Liver (tissue), 8 donors: ENCODE measurements at regions not wholly inside any gene's neighbourhood (a gene's known extent, or its start where the extent isn't known, plus 50 kb on each side); places are given as distances from the start of the nearest gene placed in this dataset.

ENCODE experiments used
- DNase-seq: peaks from one replicate; pipeline ENCODE4 v3.0.0-alpha.2; 2017; ENCODE audit warnings: low spot score
- H3K27ac ChIP-seq, 2 donors: one replicate each; pipeline ENCODE4 v1.7.0; 2013; ENCODE audit warnings: inconsistent platforms in 2 of 2, low read length in 2 of 2, control low read depth in 1 of 2, low read depth in 1 of 2, mild to moderate bottlenecking in 1 of 2
- H3K27me3 ChIP-seq, 4 donors: one replicate each; pipeline versions ENCODE4 v1.6.1 to v1.7.0; 2013; ENCODE audit warnings: low read length in 3 of 4, inconsistent platforms in 1 of 4, mild to moderate bottlenecking in 1 of 4, moderate library complexity in 1 of 4; ENCODE audit not compliant: control insufficient read depth in 4 of 4, insufficient read depth in 4 of 4
- H3K36me3 ChIP-seq, 4 donors: one replicate each; pipeline versions ENCODE4 v1.6.1 to v1.7.0; 2013; ENCODE audit warnings: low read length in 3 of 4, mild to moderate bottlenecking in 3 of 4, low read depth in 1 of 4, moderate library complexity in 1 of 4; ENCODE audit not compliant: control insufficient read depth in 4 of 4, insufficient read depth in 3 of 4
- H3K4me1 ChIP-seq, 4 donors: one replicate each; pipeline versions ENCODE4 v1.6.1 to v1.7.0; 2013; ENCODE audit warnings: low read length in 3 of 4, mild to moderate bottlenecking in 3 of 4, moderate library complexity in 1 of 4; ENCODE audit not compliant: control insufficient read depth in 4 of 4, insufficient read depth in 4 of 4
- H3K4me3 ChIP-seq, 3 donors: one replicate each; pipeline versions ENCODE4 v1.6.1 to v1.7.0; 2013; ENCODE audit warnings: low read length in 3 of 3, control low read depth in 1 of 3, low read depth in 1 of 3, mild to moderate bottlenecking in 1 of 3
- H3K9ac ChIP-seq, 2 donors: one replicate each; pipeline ENCODE4 v1.7.0; 2013; ENCODE audit warnings: low read length in 2 of 2, mild to moderate bottlenecking in 2 of 2, moderate library complexity in 2 of 2, control low read depth in 1 of 2, low read depth in 1 of 2
- H3K9me3 ChIP-seq, 4 donors: one replicate each; pipeline versions ENCODE4 v1.6.1 to v1.7.0; 2013; ENCODE audit warnings: low read length in 3 of 4; ENCODE audit not compliant: control insufficient read depth in 4 of 4
- EGR1 ChIP-seq, 2 donors: IDR thresholded peaks; 2 replicates each; pipeline ENCODE4 v1.6.1; 2016 to 2018; ENCODE audit warnings: antibody characterized with exemption in 2 of 2, low read depth in 2 of 2
- FOXA1 ChIP-seq: IDR thresholded peaks from 2 replicates; pipeline ENCODE4 v1.6.1; 2016; ENCODE audit warnings: antibody characterized with exemption
- FOXA2 ChIP-seq: IDR thresholded peaks from 2 replicates; pipeline ENCODE4 v1.6.1; 2016; ENCODE audit warnings: antibody characterized with exemption
- GABPA ChIP-seq, 2 donors: IDR thresholded peaks in 1 of 2; conservative IDR thresholded peaks in 1 of 2; 2 replicates each; pipeline ENCODE4 v1.6.1; 2016; ENCODE audit warnings: antibody characterized with exemption in 2 of 2, mild to moderate bottlenecking in 1 of 2, moderate library complexity in 1 of 2
- HNF4A ChIP-seq, 2 donors: conservative IDR thresholded peaks; 2 replicates each; pipeline ENCODE4 v1.6.1; 2016; ENCODE audit warnings: antibody characterized with exemption in 2 of 2, mild to moderate bottlenecking in 2 of 2
- HNF4G ChIP-seq: IDR thresholded peaks from 2 replicates; pipeline ENCODE4 v1.6.1; 2016; ENCODE audit warnings: antibody characterized with exemption
- JUND ChIP-seq, 2 donors: IDR thresholded peaks; 2 replicates each; pipeline ENCODE4 v1.6.1; 2016; ENCODE audit warnings: antibody characterized with exemption in 2 of 2
- NR2F2 ChIP-seq: IDR thresholded peaks from 2 replicates; pipeline ENCODE4 v1.6.1; 2016; ENCODE audit warnings: antibody characterized with exemption
- RAD21 ChIP-seq, 2 donors: IDR thresholded peaks; 2 replicates each; pipeline ENCODE4 v1.6.1; 2016; ENCODE audit warnings: antibody characterized with exemption in 2 of 2, mild to moderate bottlenecking in 2 of 2
- RXRA ChIP-seq, 2 donors: IDR thresholded peaks; 2 replicates each; pipeline ENCODE4 v1.6.1; 2017 to 2018; ENCODE audit warnings: antibody characterized with exemption in 2 of 2, mild to moderate bottlenecking in 1 of 2
- SP1 ChIP-seq: IDR thresholded peaks from 2 replicates; pipeline ENCODE4 v1.6.1; 2018; ENCODE audit warnings: antibody characterized with exemption, mild to moderate bottlenecking
- TAF1 ChIP-seq: conservative IDR thresholded peaks from 2 replicates; pipeline ENCODE4 v1.6.1; 2016; ENCODE audit warnings: antibody characterized with exemption, mild to moderate bottlenecking
- YY1 ChIP-seq: IDR thresholded peaks from 2 replicates; pipeline ENCODE4 v1.6.1; 2016; ENCODE audit warnings: antibody characterized with exemption, mild to moderate bottlenecking
- WGBS: extraction: QIAGEN DNeasy Blood & Tissue Kit; methylation state at CpG from one replicate; pipeline ENCODE4 v1.1.7; 2013; 5-methylcytosine and 5-hydroxymethylcytosine counted together
- TF ChIP-seq, protein P1 (sequence below): IDR thresholded peaks from 2 replicates; pipeline ENCODE4 v1.6.1; 2016; ENCODE audit warnings: antibody characterized with exemption, mild to moderate bottlenecking
- TF ChIP-seq, protein P2 (sequence below): IDR thresholded peaks from 2 replicates; pipeline ENCODE4 v1.6.1; 2016; ENCODE audit warnings: antibody characterized with exemption
- TF ChIP-seq, protein P3 (sequence below): fragments of 150-350 bp; IDR thresholded peaks from 2 replicates; pipeline ENCODE4 v1.5.1; 2017; ENCODE audit warnings: improper control_type of control experiment, low read depth, low read length; ENCODE audit not compliant: missing input control
- TF ChIP-seq, protein P4 (sequence below): IDR thresholded peaks from 2 replicates; pipeline ENCODE4 v1.6.1; 2016; ENCODE audit warnings: antibody characterized with exemption
- TF ChIP-seq, protein P5 (sequence below): IDR thresholded peaks from 2 replicates; pipeline ENCODE4 v1.6.1; 2016; ENCODE audit warnings: antibody characterized with exemption
- donor health status: healthy.
- donor health status: healthy.
- donor health status: healthy.
- donor health status: healthy.
- donor health status: healthy.

DNA sequence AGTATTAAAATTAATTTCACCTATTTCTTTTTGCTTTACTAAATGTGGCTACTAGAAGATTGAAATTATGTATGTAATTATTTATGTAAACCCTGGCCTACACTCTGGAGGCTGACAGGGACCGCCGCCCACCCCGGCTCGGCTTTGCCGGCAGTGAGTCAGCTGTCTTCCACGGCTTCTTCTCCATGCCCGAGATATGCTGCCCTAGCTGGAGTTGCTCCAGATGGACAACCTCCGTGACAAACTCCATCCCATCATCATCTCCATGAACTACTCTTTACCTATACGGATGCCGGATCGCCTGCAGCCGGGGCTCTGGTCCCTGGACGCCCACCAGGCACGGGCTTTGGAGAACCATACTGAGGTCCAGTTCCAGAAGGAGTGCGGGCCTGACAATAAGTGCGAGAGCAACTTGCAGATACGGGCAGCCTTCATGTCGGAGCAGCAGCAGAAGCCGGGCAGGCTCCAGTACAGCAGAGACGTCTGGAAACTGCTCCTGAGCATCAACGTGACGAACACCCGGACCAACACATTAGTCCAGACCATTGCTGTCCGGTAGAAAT is 86.9 kb upstream of the NID2 start:
- Histone ChIP-seq H3K9me3 (no peaks in the 10 kb centered on the region), H3K36me3 (no peaks in the 10 kb centered on the region), H3K27ac (no peak overlapping the region), H3K4me1 (no peaks in the 10 kb centered on the region), H3K27me3 (no peaks in the 10 kb centered on the region), H3K9ac (no peak overlapping the region), H3K4me3 (no peak overlapping the region)
- DNase-seq = no peak
- 93% methylated on average over 24 of the region's 24 CpGs for WGBS
- TF ChIP-seq FOXA2 (no peak), TAF1 (no peak), JUND (IDR thresholded peaks at IDR 0.05) (no peak)

DNA sequence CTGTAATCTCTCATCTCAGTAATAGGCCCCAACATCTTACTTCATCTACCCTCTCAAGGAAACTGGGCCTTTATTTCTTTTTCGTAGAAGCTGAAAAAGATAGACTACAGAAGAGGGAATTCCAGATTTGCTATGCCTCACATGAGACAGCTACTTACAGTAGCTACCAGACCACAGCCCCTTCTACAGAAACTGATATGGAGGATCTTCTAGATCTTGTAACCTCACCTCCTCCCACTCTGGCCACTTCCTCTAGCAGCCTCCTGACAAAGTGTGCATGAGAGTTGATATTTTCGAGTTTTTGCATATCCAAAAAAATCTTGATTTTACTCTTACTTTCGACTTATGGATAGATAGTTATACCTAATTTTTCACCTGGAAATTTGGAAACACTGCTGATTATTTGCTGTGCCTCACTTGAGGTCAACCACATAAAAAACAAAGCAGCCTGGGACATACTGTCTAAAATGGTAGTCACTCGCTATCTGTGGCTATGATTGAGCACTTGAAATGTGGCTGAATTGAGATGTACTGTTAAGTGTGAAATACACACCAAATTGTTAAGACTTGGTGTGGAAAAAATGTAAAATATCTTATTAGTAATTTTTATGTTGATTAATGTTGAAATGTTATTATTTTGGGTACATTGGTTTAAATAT is 86.3 kb upstream of the NID2 start:
- no peak for TF ChIP-seq HNF4A (conservative IDR thresholded peaks at IDR 0.05)
- TF ChIP-seq RXRA (IDR thresholded peaks at IDR 0.05) = no peak
- no peak for TF ChIP-seq SP1
- no peak for TF ChIP-seq JUND (IDR thresholded peaks at IDR 0.05)
- no peak for TF ChIP-seq HNF4G
- TF ChIP-seq FOXA2 = no peak
- TF ChIP-seq YY1 = no peak
- TF ChIP-seq, protein P1, sequence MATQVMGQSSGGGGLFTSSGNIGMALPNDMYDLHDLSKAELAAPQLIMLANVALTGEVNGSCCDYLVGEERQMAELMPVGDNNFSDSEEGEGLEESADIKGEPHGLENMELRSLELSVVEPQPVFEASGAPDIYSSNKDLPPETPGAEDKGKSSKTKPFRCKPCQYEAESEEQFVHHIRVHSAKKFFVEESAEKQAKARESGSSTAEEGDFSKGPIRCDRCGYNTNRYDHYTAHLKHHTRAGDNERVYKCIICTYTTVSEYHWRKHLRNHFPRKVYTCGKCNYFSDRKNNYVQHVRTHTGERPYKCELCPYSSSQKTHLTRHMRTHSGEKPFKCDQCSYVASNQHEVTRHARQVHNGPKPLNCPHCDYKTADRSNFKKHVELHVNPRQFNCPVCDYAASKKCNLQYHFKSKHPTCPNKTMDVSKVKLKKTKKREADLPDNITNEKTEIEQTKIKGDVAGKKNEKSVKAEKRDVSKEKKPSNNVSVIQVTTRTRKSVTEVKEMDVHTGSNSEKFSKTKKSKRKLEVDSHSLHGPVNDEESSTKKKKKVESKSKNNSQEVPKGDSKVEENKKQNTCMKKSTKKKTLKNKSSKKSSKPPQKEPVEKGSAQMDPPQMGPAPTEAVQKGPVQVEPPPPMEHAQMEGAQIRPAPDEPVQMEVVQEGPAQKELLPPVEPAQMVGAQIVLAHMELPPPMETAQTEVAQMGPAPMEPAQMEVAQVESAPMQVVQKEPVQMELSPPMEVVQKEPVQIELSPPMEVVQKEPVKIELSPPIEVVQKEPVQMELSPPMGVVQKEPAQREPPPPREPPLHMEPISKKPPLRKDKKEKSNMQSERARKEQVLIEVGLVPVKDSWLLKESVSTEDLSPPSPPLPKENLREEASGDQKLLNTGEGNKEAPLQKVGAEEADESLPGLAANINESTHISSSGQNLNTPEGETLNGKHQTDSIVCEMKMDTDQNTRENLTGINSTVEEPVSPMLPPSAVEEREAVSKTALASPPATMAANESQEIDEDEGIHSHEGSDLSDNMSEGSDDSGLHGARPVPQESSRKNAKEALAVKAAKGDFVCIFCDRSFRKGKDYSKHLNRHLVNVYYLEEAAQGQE = no peak
- TF ChIP-seq EGR1 (IDR thresholded peaks at IDR 0.05; ENCODE audit: low read depth in 2 of 2) = no peak
- no peak for TF ChIP-seq RAD21 (IDR thresholded peaks at IDR 0.05)
- TF ChIP-seq, protein P2, sequence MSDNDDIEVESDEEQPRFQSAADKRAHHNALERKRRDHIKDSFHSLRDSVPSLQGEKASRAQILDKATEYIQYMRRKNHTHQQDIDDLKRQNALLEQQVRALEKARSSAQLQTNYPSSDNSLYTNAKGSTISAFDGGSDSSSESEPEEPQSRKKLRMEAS = no peak
- TF ChIP-seq, protein P3, sequence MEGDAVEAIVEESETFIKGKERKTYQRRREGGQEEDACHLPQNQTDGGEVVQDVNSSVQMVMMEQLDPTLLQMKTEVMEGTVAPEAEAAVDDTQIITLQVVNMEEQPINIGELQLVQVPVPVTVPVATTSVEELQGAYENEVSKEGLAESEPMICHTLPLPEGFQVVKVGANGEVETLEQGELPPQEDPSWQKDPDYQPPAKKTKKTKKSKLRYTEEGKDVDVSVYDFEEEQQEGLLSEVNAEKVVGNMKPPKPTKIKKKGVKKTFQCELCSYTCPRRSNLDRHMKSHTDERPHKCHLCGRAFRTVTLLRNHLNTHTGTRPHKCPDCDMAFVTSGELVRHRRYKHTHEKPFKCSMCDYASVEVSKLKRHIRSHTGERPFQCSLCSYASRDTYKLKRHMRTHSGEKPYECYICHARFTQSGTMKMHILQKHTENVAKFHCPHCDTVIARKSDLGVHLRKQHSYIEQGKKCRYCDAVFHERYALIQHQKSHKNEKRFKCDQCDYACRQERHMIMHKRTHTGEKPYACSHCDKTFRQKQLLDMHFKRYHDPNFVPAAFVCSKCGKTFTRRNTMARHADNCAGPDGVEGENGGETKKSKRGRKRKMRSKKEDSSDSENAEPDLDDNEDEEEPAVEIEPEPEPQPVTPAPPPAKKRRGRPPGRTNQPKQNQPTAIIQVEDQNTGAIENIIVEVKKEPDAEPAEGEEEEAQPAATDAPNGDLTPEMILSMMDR = no peak
- TF ChIP-seq, protein P4, sequence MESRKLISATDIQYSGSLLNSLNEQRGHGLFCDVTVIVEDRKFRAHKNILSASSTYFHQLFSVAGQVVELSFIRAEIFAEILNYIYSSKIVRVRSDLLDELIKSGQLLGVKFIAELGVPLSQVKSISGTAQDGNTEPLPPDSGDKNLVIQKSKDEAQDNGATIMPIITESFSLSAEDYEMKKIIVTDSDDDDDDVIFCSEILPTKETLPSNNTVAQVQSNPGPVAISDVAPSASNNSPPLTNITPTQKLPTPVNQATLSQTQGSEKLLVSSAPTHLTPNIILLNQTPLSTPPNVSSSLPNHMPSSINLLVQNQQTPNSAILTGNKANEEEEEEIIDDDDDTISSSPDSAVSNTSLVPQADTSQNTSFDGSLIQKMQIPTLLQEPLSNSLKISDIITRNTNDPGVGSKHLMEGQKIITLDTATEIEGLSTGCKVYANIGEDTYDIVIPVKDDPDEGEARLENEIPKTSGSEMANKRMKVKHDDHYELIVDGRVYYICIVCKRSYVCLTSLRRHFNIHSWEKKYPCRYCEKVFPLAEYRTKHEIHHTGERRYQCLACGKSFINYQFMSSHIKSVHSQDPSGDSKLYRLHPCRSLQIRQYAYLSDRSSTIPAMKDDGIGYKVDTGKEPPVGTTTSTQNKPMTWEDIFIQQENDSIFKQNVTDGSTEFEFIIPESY = no peak
- no peak for TF ChIP-seq NR2F2
- no peak for TF ChIP-seq TAF1
- TF ChIP-seq, protein P5, sequence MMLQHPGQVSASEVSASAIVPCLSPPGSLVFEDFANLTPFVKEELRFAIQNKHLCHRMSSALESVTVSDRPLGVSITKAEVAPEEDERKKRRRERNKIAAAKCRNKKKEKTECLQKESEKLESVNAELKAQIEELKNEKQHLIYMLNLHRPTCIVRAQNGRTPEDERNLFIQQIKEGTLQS = no peak
- TF ChIP-seq GABPA (IDR thresholded peaks at IDR 0.05 in 1 of 2, conservative IDR thresholded peaks at IDR 0.05 in 1 of 2) = no peak
- TF ChIP-seq FOXA1 = no peak
- H3K27ac ChIP-seq = no peak overlapping the region
- H3K4me1 ChIP-seq = no peaks in the 10 kb centered on the region
- DNase-seq = no peak
- no peaks in the 10 kb centered on the region for H3K9me3 ChIP-seq
- no peaks in the 10 kb centered on the region for H3K27me3 ChIP-seq
- no peak overlapping the region for H3K4me3 ChIP-seq
- WGBS = 78% methylated on average over 4 of the region's 4 CpGs
- no peak overlapping the region for H3K9ac ChIP-seq
- H3K36me3 ChIP-seq = no peaks in the 10 kb centered on the region
